ENCODE measurements at regions not wholly inside any gene's neighbourhood (a gene's known extent, or its start where the extent isn't known, plus 50 kb on each side); places are given as distances from the start of the nearest gene placed in this dataset.

DNA sequence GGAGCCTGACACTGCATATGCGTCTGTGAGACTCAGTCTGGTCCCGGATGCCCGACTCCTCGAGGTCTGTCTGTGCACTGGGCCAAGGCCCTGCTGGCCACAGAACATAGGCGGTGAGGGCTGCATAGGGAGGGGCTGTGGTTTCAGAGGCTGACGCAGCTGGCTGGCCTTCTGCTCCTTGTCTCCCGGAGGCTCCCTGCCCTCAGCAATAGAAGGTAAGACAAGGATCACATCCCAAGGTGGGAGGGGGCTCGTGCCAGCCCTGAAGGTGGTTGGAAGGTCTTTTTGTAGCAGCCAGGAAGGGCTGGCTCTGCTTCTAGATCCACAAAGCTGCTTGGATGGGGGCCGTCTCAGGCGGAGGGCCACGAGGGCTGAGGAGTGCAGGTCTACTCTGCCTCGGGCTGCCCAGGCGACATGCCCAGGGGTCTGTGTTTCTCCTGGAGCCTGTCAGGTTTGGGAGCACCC, 239.8 kb upstream of the SULF2 start:
- TF ChIP-seq, protein P1, sequence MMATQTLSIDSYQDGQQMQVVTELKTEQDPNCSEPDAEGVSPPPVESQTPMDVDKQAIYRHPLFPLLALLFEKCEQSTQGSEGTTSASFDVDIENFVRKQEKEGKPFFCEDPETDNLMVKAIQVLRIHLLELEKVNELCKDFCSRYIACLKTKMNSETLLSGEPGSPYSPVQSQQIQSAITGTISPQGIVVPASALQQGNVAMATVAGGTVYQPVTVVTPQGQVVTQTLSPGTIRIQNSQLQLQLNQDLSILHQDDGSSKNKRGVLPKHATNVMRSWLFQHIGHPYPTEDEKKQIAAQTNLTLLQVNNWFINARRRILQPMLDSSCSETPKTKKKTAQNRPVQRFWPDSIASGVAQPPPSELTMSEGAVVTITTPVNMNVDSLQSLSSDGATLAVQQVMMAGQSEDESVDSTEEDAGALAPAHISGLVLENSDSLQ (IDR thresholded peaks at IDR 0.05), result no peak
- no peak for TF ChIP-seq BHLHE40 (IDR thresholded peaks at IDR 0.05; ENCODE audit: borderline replicate concordance)

Measured in HEK293T (cell line).